ENCODE measurements at regions not wholly inside any gene's neighbourhood (a gene's known extent, or its start where the extent isn't known, plus 50 kb on each side); places are given as distances from the start of the nearest gene placed in this dataset.

DNA sequence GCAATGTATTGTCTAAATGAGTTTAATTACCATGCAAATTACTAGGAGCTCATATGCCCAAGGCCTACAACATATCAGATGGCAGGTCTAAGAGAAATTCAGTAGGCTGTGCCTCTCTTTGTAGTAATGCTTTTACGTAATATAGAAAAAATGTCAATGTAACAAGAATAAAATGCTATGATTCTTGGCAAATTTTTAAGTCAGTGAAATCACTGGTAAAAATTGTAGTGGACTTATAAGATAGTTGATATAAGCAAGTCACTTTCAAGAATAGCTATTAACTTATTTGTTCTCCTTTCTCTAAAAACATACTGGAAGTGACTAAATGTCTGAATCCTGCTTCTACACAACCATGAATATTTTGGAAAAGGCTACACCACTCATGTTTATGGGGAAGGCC is 707.8 kb downstream of the TUSC7 start:
- DNase-seq: no peak

DNA sequence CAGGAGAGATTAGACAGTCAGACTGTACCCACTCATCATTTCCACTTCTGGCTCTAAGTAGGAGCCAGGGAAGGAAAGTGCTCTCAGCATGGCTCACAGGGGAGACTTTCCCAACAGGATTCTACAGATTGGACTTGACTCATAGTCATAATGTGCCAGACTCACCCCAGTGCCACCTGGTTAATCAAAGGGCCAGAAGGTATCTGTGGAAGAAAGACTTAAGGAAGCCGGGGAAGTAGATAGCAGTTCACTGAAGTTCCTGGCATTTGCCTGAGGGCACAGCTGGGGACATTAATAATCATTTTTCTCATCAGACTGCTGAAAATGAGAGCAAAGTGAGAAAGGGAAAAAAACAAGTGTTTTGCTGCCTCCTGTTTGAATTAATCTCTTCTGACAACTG is 717.5 kb downstream of the TUSC7 start:
- no peak for DNase-seq

DNA sequence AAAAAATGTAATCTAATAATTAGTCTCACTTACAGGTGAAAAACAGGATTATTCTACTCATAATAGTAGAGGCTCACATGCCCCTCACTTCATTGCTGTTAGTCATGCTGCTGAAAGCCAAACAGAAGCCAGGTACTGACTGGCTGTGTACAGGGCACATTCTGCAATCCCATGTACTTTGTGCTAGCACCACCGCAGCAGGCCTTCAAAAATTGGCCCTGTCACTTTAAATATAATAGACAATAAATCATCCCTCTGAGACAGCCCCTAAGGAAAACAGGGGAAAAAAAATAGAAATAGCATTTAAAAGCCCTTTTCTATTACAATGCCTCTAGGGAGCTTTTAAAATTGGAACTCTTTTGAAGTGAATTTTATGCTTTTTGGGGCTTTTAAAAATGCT is 723.8 kb downstream of the TUSC7 start:
- no peak for DNase-seq

GRCh38 chr3:117434661-117435412 is 725.3 kb downstream of the TUSC7 start:
- DNase-seq: no peak

DNA sequence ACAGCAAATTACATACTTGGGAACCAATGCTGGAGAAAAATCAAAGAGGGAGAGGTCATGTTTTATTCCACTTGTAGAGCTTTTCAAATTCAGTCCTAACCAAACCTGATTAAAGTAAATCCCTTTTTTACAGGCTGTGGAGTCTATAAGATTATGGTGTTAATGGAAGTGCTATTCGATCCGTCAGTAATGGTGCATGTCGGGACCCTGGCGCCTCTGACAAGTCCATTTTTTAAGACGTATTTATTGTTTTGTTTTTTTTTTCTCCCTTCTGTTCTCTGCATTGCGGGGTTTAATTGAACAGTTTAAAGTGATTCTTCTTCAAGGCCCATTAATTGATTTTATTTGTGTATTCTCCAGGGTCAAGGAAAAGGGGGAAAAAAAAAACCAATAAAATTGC is 725.9 kb downstream of the TUSC7 start:
- no peak for DNase-seq

DNA sequence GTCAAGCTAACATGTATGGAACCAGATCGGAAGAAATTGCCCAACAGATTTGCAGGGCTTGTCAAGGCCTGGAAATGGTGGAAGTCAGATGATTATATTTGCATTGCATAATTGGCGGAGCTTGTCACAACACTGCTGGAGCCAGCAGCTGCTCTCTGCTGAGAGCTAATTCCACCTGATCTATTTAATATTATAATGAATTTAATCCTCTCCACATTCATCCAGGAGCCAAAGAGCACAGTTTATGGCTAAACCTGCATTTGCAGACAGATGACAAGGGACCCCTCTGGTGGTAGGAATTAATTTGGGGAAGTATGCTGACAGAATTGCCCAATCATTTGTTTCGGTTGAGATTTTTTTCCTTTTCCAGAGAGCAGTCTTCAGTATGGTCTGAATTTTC is 730.2 kb downstream of the TUSC7 start:
- no peak for DNase-seq

DNA sequence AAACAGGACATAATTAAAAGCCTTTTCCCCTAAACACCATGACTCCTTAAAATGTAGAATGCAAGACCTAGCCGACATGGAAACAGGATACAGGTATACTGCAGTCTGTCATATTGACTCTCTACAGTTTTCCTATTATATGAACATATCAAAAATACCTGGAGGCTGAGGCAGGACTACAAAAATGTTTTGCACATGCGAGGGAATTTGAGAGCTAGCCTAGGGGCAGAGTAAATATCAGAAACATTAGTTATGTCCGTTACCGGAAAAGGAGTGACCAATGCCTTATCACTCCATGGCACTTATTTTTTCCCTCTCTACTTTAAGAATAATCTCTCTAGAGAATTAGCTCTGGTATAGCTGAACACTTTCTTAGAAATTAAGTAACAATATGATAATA is 732.3 kb downstream of the TUSC7 start:
- DNase-seq: no peak

DNA sequence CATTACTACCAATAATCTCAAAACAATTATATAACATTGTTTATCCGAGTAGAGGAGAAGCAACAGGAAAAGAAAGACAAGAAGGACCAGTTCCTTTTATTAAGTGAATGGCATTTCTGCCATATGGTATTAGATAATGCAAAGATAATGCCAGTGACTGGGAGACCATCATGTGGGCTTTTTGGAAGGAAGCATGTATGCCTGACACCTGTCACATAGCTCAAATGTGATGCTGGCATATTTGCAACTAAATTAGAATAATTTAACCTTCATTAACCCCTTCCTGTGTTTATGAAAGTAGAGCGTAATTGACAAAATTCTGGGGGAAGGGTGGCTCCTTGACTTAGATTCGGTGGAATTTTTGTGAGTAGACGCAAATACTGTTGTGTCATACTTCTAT is 733.0 kb downstream of the TUSC7 start:
- no peak for DNase-seq

DNA sequence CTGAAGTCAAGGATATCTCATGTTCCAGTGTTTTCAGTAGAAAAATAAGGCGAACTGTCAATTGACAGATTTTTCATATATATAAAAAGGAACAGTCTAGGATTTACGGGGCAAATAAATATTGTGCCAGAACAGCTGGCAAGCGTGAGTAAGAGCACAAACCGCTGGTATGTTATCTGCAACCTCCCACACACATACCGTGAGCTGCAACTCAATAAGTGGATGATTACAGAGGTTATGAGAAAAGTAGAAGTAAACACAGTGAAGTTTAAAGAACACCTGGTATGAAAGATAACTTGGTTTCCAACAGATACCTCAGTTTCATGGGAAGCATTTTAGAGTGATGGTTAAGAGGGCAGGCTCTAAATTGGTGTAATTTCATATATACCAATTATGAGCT is 733.4 kb downstream of the TUSC7 start:
- DNase-seq: no peak

GRCh38 chr3:117444175-117444574 is 734.6 kb downstream of the TUSC7 start:
- no peak for DNase-seq

DNA sequence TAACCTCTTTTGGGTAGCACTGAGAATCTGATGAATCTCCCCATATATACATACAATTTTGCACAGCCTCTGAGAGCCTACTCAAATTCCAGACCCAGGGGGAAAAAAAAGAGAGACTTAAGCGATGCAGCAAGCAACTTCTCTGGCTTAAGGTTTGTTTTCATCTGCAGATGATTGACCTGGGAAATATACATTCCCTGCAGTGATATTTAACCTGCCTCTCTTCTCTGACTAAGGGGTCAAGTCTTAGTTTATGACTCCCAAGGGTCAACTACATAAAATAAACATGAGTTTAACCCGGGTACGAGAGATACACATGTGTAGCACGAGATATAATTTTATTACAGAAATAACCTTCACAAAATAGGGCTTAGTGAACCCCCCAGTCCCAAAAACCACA is 737.8 kb downstream of the TUSC7 start:
- DNase-seq: no peak

DNA sequence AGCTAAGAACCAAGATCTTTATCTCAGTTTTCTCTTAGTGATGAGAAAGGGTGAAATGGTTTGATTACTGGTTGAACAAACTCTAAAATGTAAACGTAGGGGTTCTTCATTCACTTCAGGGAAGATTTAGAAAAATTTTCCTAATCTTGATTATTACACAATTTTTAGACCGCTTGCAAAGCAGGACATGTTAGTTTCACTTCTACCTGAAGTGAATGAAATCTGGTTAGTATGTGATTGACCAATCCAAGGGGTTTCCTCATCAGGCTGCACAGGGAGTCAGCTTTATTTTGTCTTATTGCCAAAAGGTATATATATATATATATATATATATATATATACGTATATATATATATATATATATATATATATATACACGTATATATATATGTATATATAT is 740.4 kb downstream of the TUSC7 start:
- no peak for DNase-seq

DNA sequence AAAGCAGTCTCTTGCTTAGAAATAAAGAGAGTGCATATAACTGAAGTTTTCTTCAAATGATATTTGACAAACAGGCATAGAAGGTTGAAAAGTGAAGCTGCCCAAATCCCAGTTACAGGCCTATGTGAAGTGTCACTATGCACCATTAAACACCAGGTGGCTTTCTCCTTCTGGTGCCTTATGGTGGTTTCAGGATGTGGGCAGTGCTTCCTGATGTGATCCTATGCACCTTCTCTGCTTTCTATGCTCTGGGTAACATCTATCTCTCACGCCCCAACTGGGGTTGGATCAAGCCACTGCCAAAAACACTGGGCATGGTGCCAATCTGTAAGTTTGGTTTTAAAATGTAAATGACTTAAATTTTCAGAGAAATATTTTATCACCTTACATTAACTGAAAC is 744.7 kb downstream of the TUSC7 start:
- no peak for DNase-seq

DNA sequence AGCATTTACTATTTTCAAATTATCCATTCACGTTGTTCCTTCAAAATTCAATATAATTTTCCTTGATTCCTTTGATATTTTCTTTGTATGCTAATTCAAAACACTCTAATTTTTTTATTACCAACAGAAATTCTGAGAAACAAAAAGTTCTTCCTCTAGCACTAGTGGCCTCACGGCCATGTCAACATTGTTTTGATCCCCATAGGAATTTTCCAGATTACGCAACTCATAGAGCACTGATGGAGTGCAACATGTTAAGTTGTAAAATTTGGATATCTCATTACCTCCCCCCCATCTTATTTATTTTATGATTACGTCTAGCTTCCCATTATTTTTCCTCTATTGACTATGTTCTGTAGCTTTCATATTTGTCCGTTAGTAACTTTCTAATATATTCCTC is 745.3 kb downstream of the TUSC7 start:
- no peak for DNase-seq

DNA sequence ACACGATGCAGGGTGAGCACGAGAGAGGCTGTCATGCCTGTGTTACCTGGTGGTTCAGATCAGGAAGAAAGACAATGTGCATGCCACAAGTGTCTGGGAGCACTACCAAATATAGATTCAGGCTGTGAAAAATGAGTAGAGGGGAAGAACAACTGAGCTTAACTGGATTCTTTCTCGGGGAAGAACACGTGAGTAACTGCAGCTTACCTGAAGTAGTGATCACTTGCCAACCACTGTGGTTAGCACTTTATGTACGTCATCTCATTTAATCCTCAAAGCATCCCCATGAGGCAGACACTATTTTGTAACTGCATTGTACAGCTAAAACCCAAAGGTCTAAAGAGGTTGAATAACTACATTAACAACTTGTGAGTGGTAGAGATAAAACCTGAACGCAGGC is 746.2 kb downstream of the TUSC7 start:
- no peak for DNase-seq

DNA sequence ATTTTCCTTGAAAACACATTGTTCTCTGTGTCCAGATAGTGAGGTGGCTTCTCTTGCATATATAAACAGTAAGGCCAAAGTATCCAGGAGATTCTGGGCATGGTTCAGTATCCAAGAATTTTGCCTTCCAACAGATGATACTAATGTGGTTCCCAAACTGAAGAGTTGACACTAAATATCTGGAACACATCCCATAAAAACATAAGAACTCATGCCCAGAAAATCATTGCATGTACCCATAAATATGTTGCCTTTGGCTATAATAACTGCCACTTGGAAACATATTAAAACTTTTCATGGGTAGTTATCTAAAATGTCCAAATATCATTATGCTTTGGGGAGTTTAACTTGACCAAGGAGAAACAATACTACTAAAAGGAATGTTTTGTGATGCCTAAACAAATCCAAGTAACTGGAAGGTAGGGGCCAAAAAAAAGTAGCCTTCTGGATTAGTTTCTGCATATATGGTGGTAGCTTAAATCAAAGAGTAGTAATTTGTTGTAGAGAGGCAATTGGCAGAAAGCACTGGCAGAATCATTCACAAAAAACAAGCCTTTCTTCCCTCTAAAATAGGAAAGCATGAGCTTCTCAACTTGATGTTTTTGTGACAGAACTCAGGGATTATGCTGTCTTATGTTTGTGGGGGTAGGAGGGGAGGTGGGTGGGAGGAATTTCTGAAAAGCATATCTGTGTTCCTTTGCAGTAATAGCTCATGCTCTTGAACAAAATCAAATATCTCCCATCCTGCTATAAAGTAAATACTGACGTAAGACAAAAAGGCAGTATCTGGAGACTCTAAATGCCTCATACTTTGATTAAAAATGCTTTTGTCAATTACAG is 753.9 kb downstream of the TUSC7 start:
- no peak for DNase-seq

DNA sequence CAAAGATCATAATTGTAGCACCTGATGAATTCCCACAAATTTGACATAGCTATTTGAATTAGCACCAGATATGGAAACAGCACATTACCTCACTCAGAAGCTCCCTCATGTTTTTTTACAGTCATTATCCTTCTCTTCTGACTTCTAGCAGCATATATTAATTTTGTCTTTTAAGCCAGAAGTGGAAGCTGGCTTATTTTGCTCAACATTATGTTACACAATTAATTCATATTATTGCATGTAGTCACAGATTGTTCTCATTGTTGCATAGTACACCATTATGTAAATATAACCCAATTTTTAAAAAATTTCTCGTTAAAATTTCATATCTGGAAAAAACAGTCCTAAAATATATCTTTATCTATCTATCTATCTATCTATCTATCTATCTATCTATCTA is 762.3 kb downstream of the TUSC7 start:
- no peak for DNase-seq

DNA sequence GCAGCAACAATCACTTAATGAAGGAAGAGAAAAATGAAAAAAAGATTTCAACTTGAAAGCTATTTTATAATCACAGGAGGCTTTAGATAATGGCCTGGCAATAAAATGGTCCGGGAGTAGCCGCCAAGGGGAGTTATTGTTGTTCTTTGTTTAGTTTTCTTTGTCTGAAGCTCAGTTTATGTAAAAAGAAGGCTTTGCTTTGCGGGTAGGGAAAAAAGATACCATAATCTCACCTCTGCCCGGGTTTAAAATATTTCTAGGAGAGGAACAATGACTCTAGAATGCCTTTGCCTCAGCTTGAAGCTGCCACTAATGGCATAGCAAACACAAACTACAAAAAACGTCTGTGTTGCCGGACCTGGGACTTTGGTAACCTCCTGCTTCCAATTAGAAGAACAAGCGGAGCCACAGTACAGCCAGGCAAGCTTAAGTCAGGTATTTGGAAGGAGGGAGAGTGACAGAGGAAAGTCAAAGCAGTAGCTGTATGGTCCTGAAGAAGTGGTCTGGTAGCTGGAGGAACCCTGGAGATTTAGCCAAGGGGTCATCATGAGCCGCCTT is 764.5 kb downstream of the TUSC7 start:
- DNase-seq: no peak

DNA sequence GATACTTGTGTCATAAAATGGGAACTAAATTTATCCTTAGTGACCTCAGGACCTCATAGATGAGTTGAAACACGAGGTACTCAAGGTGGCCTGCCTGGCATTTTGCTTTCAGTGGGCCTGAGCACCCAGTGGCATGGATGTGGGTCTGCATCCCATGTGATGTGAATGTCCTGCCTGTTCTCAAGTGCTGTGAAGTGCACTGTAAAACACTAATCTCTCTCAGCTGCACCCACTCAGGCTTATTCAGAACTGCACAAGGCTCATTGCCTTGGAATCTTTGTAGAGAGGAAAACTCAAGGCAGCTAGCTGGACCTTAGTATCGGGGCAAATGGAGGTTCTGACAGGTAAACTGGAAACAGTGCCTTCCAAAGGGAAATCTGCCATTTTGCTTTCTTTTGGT is 767.0 kb downstream of the TUSC7 start:
- no peak for DNase-seq

DNA sequence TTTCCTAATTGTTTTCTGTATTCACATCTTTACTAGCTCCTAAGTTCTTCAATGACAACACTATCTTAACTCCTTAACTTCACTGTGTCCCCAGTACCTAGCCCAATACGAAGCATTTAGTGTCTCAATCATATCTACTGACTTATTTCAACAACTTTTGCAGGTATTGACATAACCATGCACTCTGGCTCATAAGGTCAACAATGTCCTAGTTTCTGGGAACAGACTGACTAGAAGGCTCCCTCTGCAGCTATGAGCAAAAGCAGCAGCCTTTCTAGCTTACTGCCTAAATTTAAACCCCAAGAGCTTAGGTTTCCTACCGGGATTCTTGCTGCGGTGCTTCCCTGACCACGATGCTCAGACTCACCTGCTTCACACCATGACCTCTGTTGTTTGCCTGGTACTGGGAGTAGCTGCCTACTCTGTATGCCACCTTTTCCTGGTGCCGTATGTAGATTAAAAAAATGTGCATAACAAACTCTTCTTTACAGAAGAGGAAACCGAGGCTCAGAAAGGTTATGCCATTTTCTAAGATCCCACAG is 767.7 kb downstream of the TUSC7 start:
- DNase-seq: no peak

DNA sequence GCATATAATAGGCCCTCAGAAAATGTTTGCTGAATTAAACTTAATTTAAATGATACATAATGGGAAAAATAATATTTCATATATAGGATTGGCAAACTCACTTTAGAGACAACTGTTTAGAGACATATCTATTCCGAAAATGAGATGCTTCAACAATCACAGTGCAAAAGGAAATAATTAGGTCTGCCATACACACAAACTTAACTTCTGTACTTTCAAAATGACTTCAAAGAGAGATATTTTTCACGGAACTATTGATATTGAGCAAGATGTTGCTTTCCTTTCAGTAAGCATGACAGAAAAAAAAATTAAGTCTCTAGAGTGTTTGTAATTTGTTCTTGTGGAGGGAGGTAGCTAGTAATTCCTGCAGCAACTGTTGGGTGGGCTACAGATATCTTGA is 769.5 kb downstream of the TUSC7 start:
- DNase-seq: no peak

GRCh38 chr3:117480525-117480924 is 770.9 kb downstream of the TUSC7 start:
- no peak for DNase-seq

DNA sequence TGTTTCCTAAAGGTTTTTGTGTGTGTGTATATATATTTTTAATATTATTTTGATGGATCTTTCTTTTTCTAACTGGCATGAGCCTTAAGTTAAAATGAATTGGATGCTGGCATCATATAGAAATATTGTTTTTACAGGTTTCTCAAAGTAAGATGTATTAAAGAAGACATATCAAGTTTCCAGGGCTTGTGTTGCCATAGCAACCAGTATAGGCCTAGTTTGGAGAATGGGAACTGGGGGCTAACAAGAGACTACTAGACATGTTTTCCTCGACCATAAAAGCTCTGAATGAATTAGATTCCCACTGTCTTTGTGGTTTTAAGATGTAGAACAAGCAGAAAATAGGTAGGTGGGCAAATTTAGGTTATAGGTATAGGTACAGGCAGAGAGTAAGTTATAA is 771.4 kb downstream of the TUSC7 start:
- DNase-seq: no peak

GRCh38 chr3:117483839-117484238 is 774.3 kb downstream of the TUSC7 start:
- no peak for DNase-seq

All from activated T-cell treated with anti-CD3 and anti-CD28 coated beads, Interleukin-2, amount 50 U/mL, for 1 hour (primary cell).